SHP77 treated with DMSO at 0.1 percent for 48 hours (cell line): ENCODE measurements at regions not wholly inside any gene's neighbourhood (a gene's known extent, or its start where the extent isn't known, plus 50 kb on each side); places are given as distances from the start of the nearest gene placed in this dataset.
"Not testable (repeated sequence)": the region's sequence is repeated elsewhere in the genome, so short reads cannot be mapped to it uniquely, and the experiment has no call there.

Source experiments
- DNase-seq: peaks from one replicate; lab custom pipeline; 2025; lab: John Stamatoyannopoulos, UW

DNA sequence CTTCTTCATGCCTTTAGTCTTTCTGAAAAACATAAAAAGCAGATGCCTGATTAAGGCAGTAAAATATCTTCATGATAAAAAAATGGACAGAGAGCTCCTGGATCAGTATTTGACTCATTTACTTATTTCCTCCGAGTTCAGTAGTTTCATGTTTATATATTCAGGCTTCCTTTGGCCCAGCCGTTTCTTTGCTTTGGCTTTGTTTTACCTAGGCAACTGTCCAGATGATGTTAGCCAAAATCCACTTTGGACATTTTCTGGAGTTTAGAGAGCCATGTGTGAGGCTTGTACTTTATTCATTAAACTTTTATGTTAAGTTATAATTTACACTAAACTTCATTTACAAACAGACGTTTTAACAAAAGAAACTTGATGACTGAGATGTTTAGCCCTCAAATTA lies 307.1 kb upstream of the RSPO3 start:
- DNase-seq: no peak

DNA sequence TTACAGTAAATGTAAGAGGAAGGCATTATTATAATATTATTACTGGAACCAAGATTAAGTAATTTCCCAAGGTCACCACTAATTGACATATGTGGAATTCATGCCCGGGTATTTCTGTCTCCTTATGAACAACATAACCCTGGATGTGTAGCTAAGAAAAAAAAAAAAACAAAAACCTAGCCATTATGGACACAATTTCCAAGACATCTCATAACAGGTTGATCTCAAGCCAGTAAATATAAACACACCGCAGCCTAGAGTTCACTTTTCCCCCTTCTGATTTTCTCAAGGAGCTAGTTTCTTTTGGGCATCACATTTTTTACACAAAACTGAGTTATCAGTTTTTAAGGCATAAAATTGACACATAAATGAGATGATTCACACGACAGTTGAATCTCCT lies 306.5 kb upstream of the RSPO3 start:
- DNase-seq: no peak

DNA sequence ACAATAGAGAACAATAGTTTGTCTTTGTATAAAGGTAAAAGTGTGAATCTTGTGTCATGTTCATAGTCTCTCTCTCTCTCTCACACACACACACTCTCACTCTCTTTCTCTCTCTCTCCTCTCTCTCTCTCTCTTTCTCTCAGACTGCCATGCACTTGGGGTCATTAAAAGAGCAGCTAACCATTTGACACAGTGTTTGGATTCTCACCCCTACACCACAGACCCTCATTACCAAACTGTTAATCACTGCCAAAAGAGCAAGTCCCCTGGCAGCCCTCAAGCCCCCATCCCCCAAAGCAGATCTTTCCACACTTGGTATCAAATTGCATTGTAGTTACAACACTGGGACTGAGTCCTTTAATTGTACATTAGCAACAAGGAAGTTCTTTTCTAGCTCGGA lies 305.8 kb upstream of the RSPO3 start:
- DNase-seq: no peak

DNA sequence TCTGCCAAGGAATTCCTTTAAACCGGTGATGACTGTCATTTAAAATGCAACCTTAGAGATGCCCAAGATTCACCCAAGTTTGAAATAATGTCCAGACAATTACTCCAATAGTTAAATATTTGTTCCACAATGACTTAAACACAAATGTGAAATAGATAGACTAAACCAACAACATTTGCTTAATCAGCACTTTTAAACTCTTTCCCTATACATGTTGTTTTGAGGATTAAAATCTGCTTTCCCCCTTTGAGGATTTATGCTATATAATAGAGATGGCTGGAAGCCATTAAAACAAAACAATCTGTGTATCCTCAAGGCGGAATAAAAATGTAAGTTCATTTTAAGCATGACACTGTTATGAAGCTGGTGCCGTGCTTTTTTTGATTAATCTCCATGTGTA lies 297.8 kb upstream of the RSPO3 start:
- DNase-seq: no peak

DNA sequence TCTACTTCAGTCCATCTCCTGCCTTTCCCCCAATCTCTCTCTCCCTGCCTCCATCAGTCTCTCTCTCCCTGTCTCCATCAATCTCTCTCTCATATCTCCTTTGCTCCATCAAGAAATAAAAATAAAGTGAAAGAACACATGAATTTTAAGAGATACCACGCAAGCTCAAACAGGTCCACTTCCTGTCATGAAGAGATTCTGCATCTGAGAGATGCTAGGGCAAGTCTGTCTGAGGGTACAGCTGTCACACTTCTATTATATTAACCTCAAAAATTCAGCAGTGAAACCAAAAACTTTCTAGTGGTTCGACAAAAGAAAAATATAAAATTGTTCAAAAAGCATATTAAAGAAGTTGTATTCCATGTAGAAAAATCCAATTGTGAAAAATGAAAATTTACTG lies 296.8 kb upstream of the RSPO3 start:
- DNase-seq: no peak

DNA sequence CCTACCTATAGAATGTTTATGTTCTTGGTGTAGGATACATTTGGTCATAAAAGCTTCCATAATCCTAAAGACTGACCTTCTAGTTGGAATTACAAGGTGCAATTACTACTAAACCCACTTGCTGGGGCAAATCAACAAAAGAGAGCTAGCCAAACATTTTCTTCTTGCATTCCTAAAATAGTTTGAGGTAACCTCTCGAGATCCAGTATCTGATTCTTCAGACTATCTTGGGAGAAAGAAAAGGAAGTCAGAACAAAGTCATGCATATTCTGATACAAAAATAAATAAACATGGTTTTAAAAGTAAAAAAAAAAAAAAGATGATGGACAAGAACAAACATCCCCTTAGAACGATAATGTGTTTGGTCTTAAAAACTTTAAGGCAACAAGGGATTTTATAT lies 294.2 kb upstream of the RSPO3 start:
- no peak for DNase-seq

DNA sequence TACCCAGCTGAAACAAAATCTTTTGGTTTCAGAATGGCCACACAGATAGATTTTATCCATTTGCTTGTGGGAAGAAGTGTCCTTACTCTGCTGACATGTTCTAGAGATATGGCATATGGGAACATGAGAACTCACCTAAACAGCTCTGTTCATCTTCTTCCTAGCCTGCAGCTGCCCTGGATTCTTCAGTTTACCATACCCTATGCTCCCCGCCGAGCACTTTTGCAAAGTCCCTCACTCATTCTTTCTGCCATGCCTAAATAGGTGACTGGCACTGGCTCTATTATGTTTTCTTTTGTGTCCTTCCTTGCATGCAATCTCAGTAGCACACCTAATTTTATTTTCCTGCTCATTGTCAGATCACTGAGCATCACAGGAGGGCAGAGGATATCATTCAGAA lies 293.7 kb upstream of the RSPO3 start:
- DNase-seq: no peak

DNA sequence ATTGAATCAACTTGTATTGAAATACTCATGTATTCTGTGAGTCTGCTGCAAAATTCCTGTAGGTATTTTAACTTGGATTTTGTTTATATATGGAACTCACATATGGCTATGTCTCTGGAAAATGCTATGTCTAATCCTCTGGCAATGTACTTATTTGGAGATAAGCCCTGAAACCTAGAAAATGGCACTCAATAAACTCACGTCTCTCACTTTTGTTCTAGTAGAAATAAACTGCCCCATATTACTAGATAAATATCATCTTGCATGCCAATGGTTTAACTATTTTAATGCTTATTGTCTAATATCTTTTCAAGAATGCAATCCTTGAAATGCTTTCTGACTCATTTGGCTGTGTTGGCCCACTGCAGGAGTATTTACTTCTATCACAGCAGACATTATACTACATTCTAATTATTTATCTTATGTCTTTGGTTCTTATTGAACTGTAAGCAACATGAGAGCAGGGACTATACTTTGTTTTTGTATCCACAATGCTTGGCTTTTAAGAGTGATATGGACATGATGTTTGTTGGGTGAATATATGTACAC lies 292.2 kb upstream of the RSPO3 start:
- DNase-seq: no peak

DNA sequence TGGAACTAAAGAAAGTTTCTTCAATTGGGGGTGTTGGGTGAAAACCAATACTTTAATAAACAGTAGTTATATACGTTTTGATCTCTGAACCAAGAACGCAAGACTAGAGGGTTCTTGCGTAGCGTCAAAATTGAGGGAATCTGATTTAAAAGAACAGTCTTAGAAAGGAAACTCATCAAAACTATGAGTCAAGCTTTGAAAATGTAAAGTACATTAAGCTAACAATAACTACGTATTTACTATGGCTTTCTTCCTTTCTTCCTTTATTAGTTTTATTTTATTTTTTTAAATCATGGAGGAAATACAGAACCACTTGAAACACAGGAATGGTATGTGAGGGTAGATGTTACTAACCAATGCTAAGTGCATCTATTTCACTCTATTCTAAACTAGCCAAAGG lies 287.0 kb upstream of the RSPO3 start:
- no peak for DNase-seq

DNA sequence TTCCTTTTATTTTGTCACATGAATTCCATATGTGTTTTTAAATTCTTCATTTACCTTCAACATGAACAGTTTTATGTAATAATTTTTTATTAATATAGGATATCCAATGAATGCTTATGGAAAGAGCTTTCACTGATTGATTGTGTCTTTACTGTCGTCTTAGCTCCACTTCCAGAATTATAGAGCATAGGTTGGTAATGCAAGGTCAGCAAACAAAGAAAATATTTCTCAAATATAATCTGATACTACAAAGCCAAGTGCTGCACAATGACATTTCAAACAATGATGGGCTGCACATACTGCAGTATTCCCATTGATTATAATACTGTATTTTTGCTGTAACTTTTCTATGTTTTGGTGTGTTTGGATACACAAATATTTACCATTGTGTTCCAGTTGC lies 275.7 kb upstream of the RSPO3 start:
- no peak for DNase-seq

GRCh38 chr6:126848119-126848518 lies 270.4 kb upstream of the RSPO3 start:
- DNase-seq: no peak

DNA sequence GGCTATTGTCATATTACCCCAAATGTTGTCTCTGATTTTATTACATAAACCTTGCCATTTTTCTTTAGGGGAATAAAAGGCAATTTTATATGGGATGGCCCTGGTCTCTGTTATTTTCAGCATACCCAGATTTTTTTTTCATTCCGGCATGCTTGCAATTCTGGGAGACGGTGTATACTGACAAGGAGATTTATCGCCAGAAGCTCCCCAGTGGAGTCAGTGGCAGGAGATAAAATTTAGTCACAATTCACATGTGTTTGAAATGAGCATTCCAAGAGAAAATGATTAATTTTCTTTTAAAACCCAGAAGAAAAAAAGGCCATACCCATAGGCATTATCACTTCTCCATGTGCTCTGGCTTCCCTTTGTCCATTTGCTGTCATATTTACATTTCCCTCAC lies 250.8 kb upstream of the RSPO3 start:
- DNase-seq: no peak

- no peak for DNase-seq
Observed at GRCh38 chr6:126873351-126873750, 245.1 kb upstream of the RSPO3 start.

DNA sequence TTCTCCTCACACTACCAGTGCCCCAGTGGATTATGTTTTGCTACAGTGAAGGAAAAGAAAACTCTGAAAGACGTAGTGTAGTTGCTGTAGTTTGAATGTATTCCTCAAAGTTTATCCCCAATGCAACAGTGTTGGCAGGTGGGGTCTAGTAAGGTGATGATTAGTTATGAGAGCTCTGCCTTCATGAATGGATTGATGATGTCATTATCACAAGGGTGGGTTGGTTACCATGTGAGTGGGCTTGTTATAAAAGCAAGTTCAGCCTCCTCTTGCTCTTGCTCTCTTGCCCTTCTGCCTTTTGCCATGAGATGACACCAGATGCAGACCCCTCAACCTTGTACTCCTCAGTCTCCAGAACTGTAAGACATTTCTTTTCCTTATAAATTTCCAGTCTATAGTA lies 244.7 kb upstream of the RSPO3 start:
- no peak for DNase-seq

DNA sequence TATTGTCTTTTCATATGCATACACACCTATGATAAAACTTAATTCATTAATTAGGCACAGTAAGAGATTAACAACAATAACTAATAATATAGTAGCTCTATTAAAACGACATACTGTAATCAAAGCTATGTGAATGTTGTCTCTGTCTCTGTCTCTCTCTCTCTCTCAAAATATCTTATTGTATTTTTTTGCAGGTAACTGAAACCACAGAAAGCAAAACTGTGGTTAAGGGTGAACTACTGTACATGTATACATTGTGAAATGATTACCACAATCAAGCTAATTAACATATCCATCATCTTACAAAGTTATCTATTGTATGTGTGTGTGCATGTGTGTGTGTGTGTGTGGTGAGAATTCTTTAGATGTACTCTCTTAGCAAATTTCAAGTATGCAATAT lies 242.0 kb upstream of the RSPO3 start:
- DNase-seq: no peak

GRCh38 chr6:126880964-126881363 lies 237.5 kb upstream of the RSPO3 start:
- no peak for DNase-seq

GRCh38 chr6:126886106-126886505 lies 232.4 kb upstream of the RSPO3 start:
- no peak for DNase-seq

- no peak for DNase-seq
Observed at GRCh38 chr6:126888727-126889725, 229.4 kb upstream of the RSPO3 start.

DNA sequence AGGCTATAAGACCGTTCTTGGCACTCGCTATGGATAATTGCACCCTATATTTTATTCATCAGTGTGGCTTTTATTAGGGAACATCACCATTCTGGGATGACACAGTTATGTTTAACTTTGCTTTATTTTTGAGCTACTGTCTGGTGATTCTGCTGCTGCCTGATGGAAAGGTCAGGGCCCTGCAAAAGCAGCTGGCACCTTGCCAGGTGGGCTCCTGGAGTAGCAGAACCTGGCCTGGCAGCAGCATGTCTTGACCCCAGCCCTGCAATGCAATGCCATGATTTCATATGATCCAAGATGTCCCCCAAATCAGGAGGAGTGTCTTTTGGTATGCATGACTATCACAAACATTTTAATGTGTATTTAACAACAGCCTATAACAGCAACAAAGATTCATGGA lies 228.4 kb upstream of the RSPO3 start:
- no peak for DNase-seq

- DNase-seq: no peak
Observed at GRCh38 chr6:126891158-126891557, 227.3 kb upstream of the RSPO3 start.

DNA sequence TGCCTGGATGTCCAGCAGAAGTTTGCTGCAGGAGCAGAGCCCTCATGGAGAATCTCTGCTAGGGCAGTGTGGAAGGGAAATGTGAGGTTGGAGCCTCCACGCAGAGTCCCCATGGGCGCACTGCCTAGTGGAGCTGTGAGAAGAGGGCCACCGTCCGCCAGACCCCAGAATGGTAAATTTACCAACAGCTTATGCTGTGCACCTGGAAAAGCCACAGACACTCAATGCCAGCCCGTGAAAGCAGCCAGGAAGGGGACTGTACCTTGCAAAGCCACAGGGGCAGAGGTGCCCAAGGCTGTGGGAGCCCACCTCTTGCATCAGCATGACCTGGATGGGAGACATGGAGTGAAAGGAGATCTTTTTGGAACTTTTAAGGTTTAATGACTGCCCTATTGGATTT lies 225.6 kb upstream of the RSPO3 start:
- not testable (repeated sequence) for DNase-seq

DNA sequence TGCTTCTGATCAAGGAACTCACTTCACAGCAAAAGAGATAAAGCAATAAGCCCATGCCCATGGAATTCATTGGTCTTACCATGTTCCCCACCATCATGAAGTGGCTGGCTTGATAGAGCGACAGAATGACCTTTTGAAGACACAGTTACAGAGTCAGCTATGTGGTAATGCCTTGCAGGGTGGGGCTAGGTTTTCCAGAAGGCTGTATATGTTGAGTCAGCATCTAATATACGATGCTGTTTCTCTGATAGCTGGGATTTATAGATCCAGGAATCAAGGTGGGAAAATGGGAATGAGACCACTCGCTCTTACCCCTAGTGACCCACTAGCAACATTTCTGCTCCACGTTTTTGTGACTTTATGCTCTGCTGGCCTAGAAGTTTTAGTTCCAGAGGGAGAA lies 220.7 kb upstream of the RSPO3 start:
- no peak for DNase-seq

GRCh38 chr6:126904176-126904575 lies 214.3 kb upstream of the RSPO3 start:
- DNase-seq: no peak

GRCh38 chr6:126905917-126906316 lies 212.6 kb upstream of the RSPO3 start:
- DNase-seq: peak; percentile 2
